Thyroid gland (tissue), 4 donors: ENCODE measurements at regions not wholly inside any gene's neighbourhood (a gene's known extent, or its start where the extent isn't known, plus 50 kb on each side); places are given as distances from the start of the nearest gene placed in this dataset.
A peak's percentile ranks its signal among the peaks of the same experiment; 100 is the strongest.

ENCODE experiments used
- CTCF ChIP-seq, 6 experiments: fragments of 200-600 bp in 3 of 6; fragments of 450-650 bp in 3 of 6; sonication (generic) in 3 of 6; IDR thresholded peaks; one replicate each; pipeline ENCODE4 v1.5.1; 2016 to 2019; ENCODE audit warnings: antibody characterized with exemption in 6 of 6, mild to moderate bottlenecking in 2 of 6, inconsistent platforms in 1 of 6, moderate library complexity in 1 of 6
- POLR2A ChIP-seq, 2 donors: fragments of 450-650 bp; IDR thresholded peaks; one replicate each; pipeline ENCODE4 v1.6.1; 2017; ENCODE audit warnings: antibody characterized with exemption in 2 of 2, mild to moderate bottlenecking in 2 of 2, moderate library complexity in 1 of 2

DNA sequence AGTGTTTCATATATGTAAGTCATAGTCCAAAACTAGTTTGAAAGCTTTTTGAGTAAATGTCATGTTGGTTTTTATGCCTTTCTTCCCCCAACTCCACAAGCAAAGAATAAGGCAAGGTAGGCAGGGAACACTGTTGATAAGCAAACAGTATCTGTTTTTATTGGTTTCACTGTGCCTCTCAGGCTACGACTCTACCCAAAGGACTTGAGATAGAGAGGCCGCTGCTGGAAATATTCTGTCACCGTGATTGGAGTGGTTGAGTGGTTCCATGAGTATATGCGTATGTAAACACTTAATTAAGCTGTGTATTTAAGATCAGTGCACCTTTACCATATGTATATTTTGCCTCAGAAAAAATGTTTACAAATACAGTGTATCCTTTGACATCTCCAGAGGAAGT is 138.1 kb upstream of the KIF26B start:
- no peak for TF ChIP-seq CTCF (IDR thresholded peaks at IDR 0.05)
- peak in 1 of 2 donors; percentile 45 for TF ChIP-seq POLR2A (IDR thresholded peaks at IDR 0.05)
